Keratinocyte (primary cell): ENCODE measurements at regions not wholly inside any gene's neighbourhood (a gene's known extent, or its start where the extent isn't known, plus 50 kb on each side); places are given as distances from the start of the nearest gene placed in this dataset.

Experiments used
- DNase-seq: peaks from one replicate; pipeline ENCODE4 v3.0.0-alpha.2; 2011; ENCODE audit warnings: low read depth, missing footprints, low spot score
- FAIRE-seq: peaks from 2 replicates; lab custom pipeline; 2011; peaks lifted over from hg19 to GRCh38; lab: Jason Lieb, UNC
- H2AFZ ChIP-seq: 2 replicates; pipeline ENCODE4 v1.6.0; 2012; ENCODE audit warnings: low read length, control low read depth, inconsistent platforms; ENCODE audit not compliant: control insufficient read depth
- H3K27ac ChIP-seq: 2 replicates; pipeline ENCODE4 v1.5.1; 2011; ENCODE audit warnings: low read length; ENCODE audit not compliant: control insufficient read depth, insufficient read depth
- H3K27me3 ChIP-seq: 3 replicates; pipeline ENCODE4 v1.6.0; 2011; ENCODE audit warnings: low read length; ENCODE audit not compliant: control insufficient read depth, insufficient read depth; ENCODE audit errors: extremely low read depth
- H3K36me3 ChIP-seq, 2 experiments: 2 replicates in 1 of 2; 3 replicates in 1 of 2; pipeline ENCODE4 v1.5.1; 2011; ENCODE audit warnings: low read length in 2 of 2, mild to moderate bottlenecking in 1 of 2; ENCODE audit not compliant: control insufficient read depth in 2 of 2, insufficient read depth in 2 of 2; ENCODE audit errors: extremely low read depth in 1 of 2
- H3K4me1 ChIP-seq: 3 replicates; pipeline ENCODE4 v1.5.1; 2011; ENCODE audit warnings: low read length; ENCODE audit not compliant: control insufficient read depth, insufficient read depth; ENCODE audit errors: extremely low read depth
- H3K4me2 ChIP-seq: 3 replicates; pipeline ENCODE4 v1.6.0; 2011; ENCODE audit warnings: low read depth, low read length; ENCODE audit not compliant: control insufficient read depth, insufficient read depth; ENCODE audit errors: extremely low read depth
- H3K4me3 ChIP-seq, 3 experiments: fragments of 200-600 bp in 1 of 3; sonication (generic) in 1 of 3; 2 replicates in 2 of 3; 3 replicates in 1 of 3; pipeline ENCODE4 v1.5.1; 2011 to 2016; ENCODE audit warnings: low read length in 3 of 3, mild to moderate bottlenecking in 3 of 3, control low read depth in 2 of 3, inconsistent platforms in 1 of 3, low read depth in 1 of 3, mixed read lengths in 1 of 3, mixed run types in 1 of 3, moderate library complexity in 1 of 3; ENCODE audit not compliant: control insufficient read depth in 2 of 3, insufficient read depth in 2 of 3; ENCODE audit errors: extremely low read depth in 1 of 3
- H3K79me2 ChIP-seq: 2 replicates; pipeline ENCODE4 v1.6.0; 2012; ENCODE audit warnings: low read length; ENCODE audit not compliant: control insufficient read depth, insufficient read depth
- H3K9ac ChIP-seq: 3 replicates; pipeline ENCODE4 v1.6.0; 2011; ENCODE audit warnings: low read length; ENCODE audit not compliant: control insufficient read depth, insufficient read depth; ENCODE audit errors: extremely low read depth
- H3K9me1 ChIP-seq: 3 replicates; pipeline ENCODE4 v1.6.0; 2011; ENCODE audit warnings: low read length; ENCODE audit not compliant: control insufficient read depth, insufficient read depth; ENCODE audit errors: extremely low read depth
- H3K9me3 ChIP-seq: 2 replicates; pipeline ENCODE4 v1.5.1; 2012; ENCODE audit warnings: low read depth, low read length; ENCODE audit not compliant: control insufficient read depth
- H4K20me1 ChIP-seq: 3 replicates; pipeline ENCODE4 v1.6.0; 2011; ENCODE audit warnings: low read length; ENCODE audit not compliant: control insufficient read depth, insufficient read depth; ENCODE audit errors: extremely low read depth
- CTCF ChIP-seq, 3 experiments: IDR thresholded peaks in 1 of 3; conservative IDR thresholded peaks in 1 of 3; optimal IDR thresholded peaks in 1 of 3; 2 replicates in 2 of 3; 3 replicates in 1 of 3; pipeline versions ENCODE3 to v1.5.1; 2011; ENCODE audit warnings: low read length in 3 of 3, mild to moderate bottlenecking in 3 of 3, moderate library complexity in 2 of 3, control low read depth in 1 of 3, inconsistent platforms in 1 of 3; ENCODE audit not compliant: insufficient read depth in 2 of 3; ENCODE audit errors: extremely low read depth in 1 of 3
- EZH2 ChIP-seq: IDR thresholded peaks from one replicate; pipeline ENCODE4 v1.6.1; 2012; ENCODE audit warnings: inconsistent platforms, mild to moderate bottlenecking, low read length, moderate library complexity
- dilution Hi-C: fragments of 300-500 bp; cut with MboI; formaldehyde crosslinking; loops from one replicate; pipeline ENCODE4 v1.7.0; 2020; ENCODE audit warnings: low sequenced_read_pairs; ENCODE audit not compliant: extremely low pct_ligation_motif_present

- dilution Hi-C loops, result no loop called here
- no peak overlapping the region for H3K4me3 ChIP-seq
- H3K9me1 ChIP-seq, result no peaks in the 10 kb centered on the region
- H3K9me3 ChIP-seq, result no peaks in the 10 kb centered on the region
- no peak overlapping the region for H2AFZ ChIP-seq
- no peak for TF ChIP-seq CTCF (optimal IDR thresholded peaks at IDR 0.05 in 1 of 3, IDR thresholded peaks at IDR 0.05 in 1 of 3, conservative IDR thresholded peaks at IDR 0.05 in 1 of 3; ENCODE audit: extremely low read depth in 1 of 3, insufficient read depth in 2 of 3, low read length in 3 of 3)
- TF ChIP-seq EZH2, result no peak
- H3K27me3 ChIP-seq, result no peaks in the 10 kb centered on the region
- H3K4me2 ChIP-seq, result no peak overlapping the region
- H3K36me3 ChIP-seq, result no peaks in the 10 kb centered on the region
- H4K20me1 ChIP-seq, result no peaks in the 10 kb centered on the region
- H3K4me1 ChIP-seq, result no peaks in the 10 kb centered on the region
- no peak overlapping the region for H3K27ac ChIP-seq
- FAIRE-seq (no peak), DNase-seq (no peak)
- H3K9ac ChIP-seq, result no peak overlapping the region
- H3K79me2 ChIP-seq, result no peaks in the 10 kb centered on the region
These were observed 138.4 kb upstream of the BDNF start for GRCh38 chr11:27838674-27839073.

GRCh38 chr11:27837895-27838563, 137.8 kb upstream of the BDNF start:
- Histone ChIP-seq H3K36me3 (no peaks in the 10 kb centered on the region), H3K9me3 (no peaks in the 10 kb centered on the region), H3K27ac (no peak overlapping the region), H2AFZ (no peak overlapping the region), H3K4me2 (no peak overlapping the region), H3K79me2 (no peaks in the 10 kb centered on the region), H3K27me3 (no peaks in the 10 kb centered on the region), H3K9ac (no peak overlapping the region), H3K9me1 (no peaks in the 10 kb centered on the region), H4K20me1 (no peaks in the 10 kb centered on the region), H3K4me1 (no peaks in the 10 kb centered on the region), H3K4me3 (no peak overlapping the region)
- DNase-seq, result no peak
- TF ChIP-seq EZH2 (no peak), CTCF (optimal IDR thresholded peaks at IDR 0.05 in 1 of 3, IDR thresholded peaks at IDR 0.05 in 1 of 3, conservative IDR thresholded peaks at IDR 0.05 in 1 of 3; ENCODE audit: extremely low read depth in 1 of 3, insufficient read depth in 2 of 3, low read length in 3 of 3) (no peak)
- dilution Hi-C loops, result no loop called here
- no peak for FAIRE-seq
